Endothelial cell (in vitro differentiated cells): ENCODE measurements at regions not wholly inside any gene's neighbourhood (a gene's known extent, or its start where the extent isn't known, plus 50 kb on each side); places are given as distances from the start of the nearest gene placed in this dataset.

Experiments
- DNase-seq: peaks from one replicate; pipeline ENCODE4 v3.0.0; 2021; ENCODE audit warnings: low spot score
- H3K27ac Mint-ChIP-seq: one replicate; pipeline ENCODE4 v1.8.0; 2021; ENCODE audit warnings: mixed read lengths, inconsistent platforms; ENCODE audit not compliant: unreplicated experiment
- H3K27me3 Mint-ChIP-seq: one replicate; pipeline ENCODE4 v1.8.0; 2021; ENCODE audit warnings: mild to moderate bottlenecking, moderate library complexity, mixed read lengths, inconsistent platforms; ENCODE audit not compliant: unreplicated experiment
- H3K36me3 Mint-ChIP-seq: one replicate; pipeline ENCODE4 v1.8.0; 2021; ENCODE audit warnings: mild to moderate bottlenecking, low read depth, mixed read lengths, inconsistent platforms; ENCODE audit not compliant: unreplicated experiment
- H3K4me1 Mint-ChIP-seq: one replicate; pipeline ENCODE4 v1.8.0; 2021; ENCODE audit warnings: mild to moderate bottlenecking, mixed read lengths, inconsistent platforms; ENCODE audit not compliant: unreplicated experiment
- H3K4me3 Mint-ChIP-seq: one replicate; pipeline ENCODE4 v1.8.0; 2021; ENCODE audit warnings: mild to moderate bottlenecking, mixed read lengths, inconsistent platforms; ENCODE audit not compliant: unreplicated experiment
- H3K9me3 Mint-ChIP-seq: one replicate; pipeline ENCODE4 v1.8.0; 2021; ENCODE audit warnings: mixed read lengths, inconsistent platforms; ENCODE audit not compliant: unreplicated experiment
- TF ChIP-seq, protein P1 (sequence below): fragments of 200-600 bp; sonication (generic); IDR thresholded peaks from one replicate; pipeline ENCODE4 v1.5.0; 2021; ENCODE audit warnings: antibody characterized with exemption; ENCODE audit not compliant: unreplicated experiment

- no peaks in the 10 kb centered on the region for H3K9me3 Mint-ChIP-seq
- no peak overlapping the region for H3K4me3 Mint-ChIP-seq
- H3K27ac Mint-ChIP-seq, result no peak overlapping the region
Measured at GRCh38 chr3:145637105-145637504, 523.9 kb downstream of the PLOD2 start.

DNA sequence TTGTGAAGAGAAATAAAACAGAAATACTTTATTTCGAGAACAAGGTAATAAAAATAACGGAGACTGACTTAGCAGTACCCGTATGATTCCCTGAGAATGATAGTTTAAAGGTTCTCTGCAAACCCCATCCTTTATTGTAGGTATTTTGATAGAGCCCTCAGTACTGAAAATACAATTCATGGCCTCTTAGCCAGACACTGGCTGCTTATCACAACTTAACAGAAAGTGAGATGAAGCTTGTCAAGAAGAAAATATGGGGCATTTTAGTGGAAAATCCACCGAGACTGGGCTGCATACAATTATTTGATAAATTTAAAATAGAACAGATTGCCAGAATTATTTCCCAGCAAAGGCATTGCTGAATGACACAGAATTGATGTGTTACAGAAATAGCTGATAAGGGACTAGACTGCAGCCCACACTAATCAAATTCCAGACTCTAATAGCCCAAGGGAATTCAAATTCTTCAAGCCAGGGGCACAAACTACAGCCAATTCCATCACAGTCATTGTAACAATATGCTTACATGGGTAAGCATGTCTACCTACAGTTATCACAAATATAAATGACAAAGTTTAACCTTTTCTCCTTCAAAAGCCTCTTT lies 521.9 kb downstream of the PLOD2 start:
- Mint-ChIP-seq H3K9me3 (no peaks in the 10 kb centered on the region), H3K27me3 (no peaks in the 10 kb centered on the region), H3K4me1 (no peaks in the 10 kb centered on the region), H3K4me3 (no peak overlapping the region), H3K36me3 (no peaks in the 10 kb centered on the region), H3K27ac (no peak overlapping the region)
- no peak for DNase-seq
- TF ChIP-seq, protein P1, sequence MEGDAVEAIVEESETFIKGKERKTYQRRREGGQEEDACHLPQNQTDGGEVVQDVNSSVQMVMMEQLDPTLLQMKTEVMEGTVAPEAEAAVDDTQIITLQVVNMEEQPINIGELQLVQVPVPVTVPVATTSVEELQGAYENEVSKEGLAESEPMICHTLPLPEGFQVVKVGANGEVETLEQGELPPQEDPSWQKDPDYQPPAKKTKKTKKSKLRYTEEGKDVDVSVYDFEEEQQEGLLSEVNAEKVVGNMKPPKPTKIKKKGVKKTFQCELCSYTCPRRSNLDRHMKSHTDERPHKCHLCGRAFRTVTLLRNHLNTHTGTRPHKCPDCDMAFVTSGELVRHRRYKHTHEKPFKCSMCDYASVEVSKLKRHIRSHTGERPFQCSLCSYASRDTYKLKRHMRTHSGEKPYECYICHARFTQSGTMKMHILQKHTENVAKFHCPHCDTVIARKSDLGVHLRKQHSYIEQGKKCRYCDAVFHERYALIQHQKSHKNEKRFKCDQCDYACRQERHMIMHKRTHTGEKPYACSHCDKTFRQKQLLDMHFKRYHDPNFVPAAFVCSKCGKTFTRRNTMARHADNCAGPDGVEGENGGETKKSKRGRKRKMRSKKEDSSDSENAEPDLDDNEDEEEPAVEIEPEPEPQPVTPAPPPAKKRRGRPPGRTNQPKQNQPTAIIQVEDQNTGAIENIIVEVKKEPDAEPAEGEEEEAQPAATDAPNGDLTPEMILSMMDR, result no peak

More at GRCh38 chr3:145637105-145637504, 523.9 kb downstream of the PLOD2 start:
- H3K36me3 Mint-ChIP-seq, result no peaks in the 10 kb centered on the region
- H3K27me3 Mint-ChIP-seq, result no peaks in the 10 kb centered on the region
- TF ChIP-seq, protein P1, result no peak
- no peak for DNase-seq
- no peaks in the 10 kb centered on the region for H3K4me1 Mint-ChIP-seq

DNA sequence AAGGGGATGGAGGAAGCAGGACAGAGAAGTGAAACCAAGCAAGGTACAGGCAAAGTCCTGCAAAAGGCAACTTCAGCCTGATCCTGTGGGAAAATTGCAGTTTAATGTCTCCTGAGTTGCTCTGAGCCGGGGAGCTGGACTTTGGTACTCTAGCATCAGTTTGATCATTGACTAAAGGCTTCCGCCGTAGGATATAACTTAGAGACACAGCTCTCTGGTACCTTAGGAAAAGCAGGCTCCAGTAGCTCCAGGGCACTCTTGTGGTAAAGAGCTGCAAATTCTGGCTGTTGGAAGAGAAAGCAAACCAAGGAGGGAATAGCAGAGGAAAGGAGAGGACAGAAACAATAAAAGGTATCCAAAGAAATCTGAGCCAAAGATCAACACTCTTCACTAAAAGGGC lies 521.1 kb downstream of the PLOD2 start:
- Mint-ChIP-seq H3K4me1 (no peaks in the 10 kb centered on the region), H3K36me3 (no peaks in the 10 kb centered on the region), H3K27ac (no peak overlapping the region), H3K4me3 (no peak overlapping the region), H3K9me3 (no peaks in the 10 kb centered on the region), H3K27me3 (no peaks in the 10 kb centered on the region)
- DNase-seq, result no peak
- TF ChIP-seq, protein P1, result no peak

DNA sequence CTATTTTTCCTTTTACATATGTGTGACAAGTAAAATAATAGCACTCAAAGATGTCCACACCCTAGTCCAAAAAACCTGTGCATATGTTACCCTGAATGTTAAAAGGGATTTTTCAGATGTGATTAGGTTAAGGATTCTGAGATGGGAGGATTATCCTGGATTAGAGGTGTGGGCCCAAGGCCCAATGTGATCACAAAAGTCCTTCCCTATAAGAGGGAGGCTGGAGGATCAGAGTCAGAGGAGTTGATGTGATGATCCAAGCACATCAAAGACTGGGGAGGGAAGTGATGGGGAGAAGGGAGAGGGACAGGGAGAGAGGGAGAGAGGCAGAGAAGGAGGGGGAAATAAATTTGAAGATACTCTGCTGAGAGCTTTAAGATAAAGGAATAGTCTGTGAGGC lies 512.6 kb downstream of the PLOD2 start:
- H3K27me3 Mint-ChIP-seq, result no peaks in the 10 kb centered on the region
- no peaks in the 10 kb centered on the region for H3K9me3 Mint-ChIP-seq
- H3K36me3 Mint-ChIP-seq, result no peaks in the 10 kb centered on the region
- TF ChIP-seq, protein P1, result no peak
- DNase-seq, result no peak
- no peak overlapping the region for H3K27ac Mint-ChIP-seq
- no peak overlapping the region for H3K4me3 Mint-ChIP-seq
- H3K4me1 Mint-ChIP-seq, result no peaks in the 10 kb centered on the region

- H3K27me3 Mint-ChIP-seq, result no peaks in the 10 kb centered on the region
- no peak overlapping the region for H3K27ac Mint-ChIP-seq
- H3K9me3 Mint-ChIP-seq, result no peaks in the 10 kb centered on the region
- no peak overlapping the region for H3K4me3 Mint-ChIP-seq
- no peaks in the 10 kb centered on the region for H3K4me1 Mint-ChIP-seq
- TF ChIP-seq, protein P1, result no peak
- no peaks in the 10 kb centered on the region for H3K36me3 Mint-ChIP-seq
- no peak for DNase-seq
Measured at GRCh38 chr3:145649368-145649887, 511.6 kb downstream of the PLOD2 start.
